GM12872 (cell line): ENCODE measurements at regions not wholly inside any gene's neighbourhood (a gene's known extent, or its start where the extent isn't known, plus 50 kb on each side); places are given as distances from the start of the nearest gene placed in this dataset.

Experiments
- TF ChIP-seq, protein P1 (sequence below): IDR thresholded peaks from 3 replicates; pipeline ENCODE4 v1.5.1; 2011; ENCODE audit warnings: low read depth, mild to moderate bottlenecking, low read length, moderate library complexity; ENCODE audit not compliant: insufficient read depth

DNA sequence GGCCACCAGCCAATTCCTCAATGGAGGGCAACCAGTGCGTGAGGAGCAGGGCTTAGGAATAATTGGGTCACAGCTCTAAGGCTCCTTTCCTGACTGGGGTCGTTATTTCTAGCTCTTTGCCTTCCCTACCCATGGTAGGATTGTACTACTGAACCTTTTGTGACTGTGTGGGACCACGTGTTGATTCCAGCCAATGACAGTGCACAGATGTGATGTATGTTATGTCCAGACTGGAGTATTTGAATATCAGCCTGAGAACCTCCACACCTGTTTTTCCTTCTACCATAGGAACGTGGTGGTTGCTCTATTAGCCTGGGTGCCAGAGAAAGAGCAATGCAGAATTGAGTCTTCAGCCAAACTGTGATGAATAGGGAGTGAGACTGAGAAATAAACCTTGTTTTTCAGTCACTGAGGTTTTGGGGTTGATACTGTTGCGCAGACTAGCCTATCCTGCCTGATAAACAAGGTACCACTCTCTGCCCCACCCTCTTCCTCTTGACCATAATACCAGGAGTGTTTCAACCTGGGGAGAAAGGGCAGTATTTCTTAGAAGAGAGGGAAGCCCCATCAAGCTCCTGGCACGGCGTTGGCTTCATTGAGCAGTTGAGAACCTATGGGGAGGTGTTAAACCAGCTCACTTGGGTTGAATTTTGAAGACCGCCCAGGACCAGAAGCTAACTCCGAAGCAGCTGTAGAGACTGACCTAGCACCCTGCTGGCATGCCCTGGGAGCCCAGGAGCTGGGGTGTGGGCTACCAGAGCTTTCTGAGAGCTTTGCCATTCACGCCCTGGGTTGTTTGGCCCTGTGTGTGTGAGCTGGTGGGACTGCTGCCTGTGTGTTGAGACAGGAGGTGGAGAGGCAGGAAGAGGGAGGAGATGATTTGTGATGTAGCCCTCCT is 105.5 kb upstream of the BACH2 start:
- TF ChIP-seq, protein P1, sequence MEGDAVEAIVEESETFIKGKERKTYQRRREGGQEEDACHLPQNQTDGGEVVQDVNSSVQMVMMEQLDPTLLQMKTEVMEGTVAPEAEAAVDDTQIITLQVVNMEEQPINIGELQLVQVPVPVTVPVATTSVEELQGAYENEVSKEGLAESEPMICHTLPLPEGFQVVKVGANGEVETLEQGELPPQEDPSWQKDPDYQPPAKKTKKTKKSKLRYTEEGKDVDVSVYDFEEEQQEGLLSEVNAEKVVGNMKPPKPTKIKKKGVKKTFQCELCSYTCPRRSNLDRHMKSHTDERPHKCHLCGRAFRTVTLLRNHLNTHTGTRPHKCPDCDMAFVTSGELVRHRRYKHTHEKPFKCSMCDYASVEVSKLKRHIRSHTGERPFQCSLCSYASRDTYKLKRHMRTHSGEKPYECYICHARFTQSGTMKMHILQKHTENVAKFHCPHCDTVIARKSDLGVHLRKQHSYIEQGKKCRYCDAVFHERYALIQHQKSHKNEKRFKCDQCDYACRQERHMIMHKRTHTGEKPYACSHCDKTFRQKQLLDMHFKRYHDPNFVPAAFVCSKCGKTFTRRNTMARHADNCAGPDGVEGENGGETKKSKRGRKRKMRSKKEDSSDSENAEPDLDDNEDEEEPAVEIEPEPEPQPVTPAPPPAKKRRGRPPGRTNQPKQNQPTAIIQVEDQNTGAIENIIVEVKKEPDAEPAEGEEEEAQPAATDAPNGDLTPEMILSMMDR: no peak

DNA sequence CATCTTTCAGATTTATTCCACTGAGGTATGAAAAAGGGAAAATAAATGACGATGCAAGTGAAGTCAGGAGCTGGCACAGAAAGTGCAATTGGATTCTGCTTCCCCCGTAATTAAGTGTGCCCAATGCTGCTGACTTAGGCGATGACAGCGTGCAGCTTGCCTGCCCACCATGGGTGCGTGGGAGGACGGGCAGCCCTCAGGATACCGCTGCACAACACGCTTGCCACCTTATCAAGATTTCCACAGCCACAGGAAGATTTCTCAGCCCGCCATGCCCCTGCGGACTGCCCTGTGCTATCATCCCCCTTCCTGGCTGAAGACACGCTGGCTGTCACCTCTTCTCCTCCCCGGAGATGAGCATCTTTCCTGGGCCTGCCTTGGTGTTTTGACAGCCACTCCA is 103.3 kb upstream of the BACH2 start:
- TF ChIP-seq, protein P1: no peak

DNA sequence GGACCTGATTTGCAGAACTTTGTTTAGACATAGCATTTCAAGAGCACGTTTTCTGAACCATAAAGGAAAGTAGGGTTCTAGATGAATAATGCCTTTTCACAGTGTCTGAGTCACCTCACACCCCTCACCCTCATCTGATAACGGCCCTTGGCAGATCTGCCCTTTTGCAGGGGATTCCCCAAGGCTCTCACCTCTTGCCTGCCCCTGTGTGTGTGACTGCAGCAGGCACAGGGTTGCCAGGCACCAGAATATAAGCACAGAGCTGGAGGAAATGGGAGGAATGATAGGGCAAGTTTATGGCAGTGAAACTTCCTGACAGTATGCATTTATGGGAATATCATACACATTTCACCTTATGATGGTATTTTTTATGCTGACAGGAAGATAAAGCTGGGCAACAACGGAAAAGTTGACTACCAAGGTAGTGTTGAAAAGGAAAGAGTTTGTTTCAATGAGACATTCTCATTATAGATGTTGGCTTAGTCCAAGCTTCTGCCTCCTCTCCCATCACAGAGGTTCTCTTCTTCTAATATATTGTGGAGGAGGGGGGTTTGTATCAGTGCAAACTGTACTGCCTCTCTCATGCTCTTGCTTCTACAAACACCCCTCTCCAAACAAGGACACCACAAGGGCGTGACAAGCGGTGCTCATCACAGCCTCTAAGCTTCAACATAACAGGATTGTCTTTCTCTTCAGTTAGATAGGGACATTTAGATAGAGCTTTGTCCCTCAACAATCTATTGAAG is 101.5 kb upstream of the BACH2 start:
- TF ChIP-seq, protein P1: no peak

DNA sequence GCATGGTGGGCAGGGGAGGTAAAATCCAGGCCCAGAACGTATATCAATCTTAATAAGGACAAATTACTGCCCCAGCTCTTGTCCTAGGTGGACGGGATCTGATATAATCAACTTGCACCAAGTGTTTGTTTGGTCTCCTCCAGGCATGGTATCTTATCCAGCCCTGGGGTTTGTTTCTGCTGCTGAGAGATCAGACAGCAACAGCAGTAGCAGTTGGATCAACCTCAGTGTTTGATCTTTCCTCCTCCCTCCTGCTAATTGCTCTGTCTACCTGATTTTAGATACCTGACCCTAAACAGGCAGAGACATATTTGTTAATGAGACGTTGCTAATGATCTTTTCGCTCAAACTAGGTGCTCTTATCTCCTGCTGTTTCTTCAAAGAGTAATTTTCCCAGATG is 100.4 kb upstream of the BACH2 start:
- TF ChIP-seq, protein P1: no peak

DNA sequence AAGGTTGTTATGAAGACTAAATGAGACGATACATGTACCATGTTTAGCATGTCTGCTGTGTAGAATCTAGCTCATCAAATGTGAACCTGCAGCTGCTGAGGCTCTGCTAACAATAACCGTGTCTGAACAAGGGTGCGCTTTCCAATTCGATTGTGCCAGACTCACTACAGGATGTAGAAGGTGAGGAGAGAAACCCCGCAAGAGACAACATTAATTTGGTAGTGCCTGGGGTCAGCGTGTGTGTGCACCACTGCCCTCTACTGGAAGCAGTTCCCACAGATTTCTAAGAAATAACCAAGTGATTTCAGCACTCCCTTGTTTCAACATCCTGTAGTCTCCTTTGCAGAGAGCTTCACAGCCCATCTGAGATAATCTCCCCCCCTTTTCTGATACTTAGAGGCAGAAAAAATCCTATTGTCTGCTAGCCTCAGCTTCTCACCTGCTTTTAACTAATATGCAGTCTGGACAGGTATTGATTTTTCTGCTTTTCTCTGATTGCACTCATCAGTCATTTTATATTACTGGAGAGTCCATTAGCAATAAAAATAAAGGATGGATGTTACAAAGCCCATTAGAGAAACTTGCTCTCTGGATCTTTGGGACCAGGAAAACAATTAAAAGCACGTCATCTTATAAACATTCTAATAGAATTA is 96.7 kb upstream of the BACH2 start:
- TF ChIP-seq, protein P1: peak; percentile 81

DNA sequence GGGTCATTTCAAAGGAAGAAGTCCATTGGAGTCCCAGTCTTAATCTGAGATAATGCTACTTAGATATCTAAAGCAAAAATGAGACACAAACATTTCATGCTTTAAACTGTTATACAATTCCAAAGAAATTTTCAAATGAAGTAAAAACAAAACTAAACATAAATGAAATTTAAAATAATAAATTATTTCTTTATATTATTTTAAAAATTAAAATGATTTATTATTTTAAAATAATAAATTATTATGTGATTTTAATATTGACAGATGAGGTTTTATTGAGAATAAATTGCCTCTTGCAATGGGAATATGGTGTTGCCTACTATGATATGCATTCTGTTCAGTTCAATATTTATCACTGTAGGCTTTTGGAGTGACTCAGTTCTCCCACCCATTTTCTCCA is 93.7 kb upstream of the BACH2 start:
- TF ChIP-seq, protein P1: no peak

DNA sequence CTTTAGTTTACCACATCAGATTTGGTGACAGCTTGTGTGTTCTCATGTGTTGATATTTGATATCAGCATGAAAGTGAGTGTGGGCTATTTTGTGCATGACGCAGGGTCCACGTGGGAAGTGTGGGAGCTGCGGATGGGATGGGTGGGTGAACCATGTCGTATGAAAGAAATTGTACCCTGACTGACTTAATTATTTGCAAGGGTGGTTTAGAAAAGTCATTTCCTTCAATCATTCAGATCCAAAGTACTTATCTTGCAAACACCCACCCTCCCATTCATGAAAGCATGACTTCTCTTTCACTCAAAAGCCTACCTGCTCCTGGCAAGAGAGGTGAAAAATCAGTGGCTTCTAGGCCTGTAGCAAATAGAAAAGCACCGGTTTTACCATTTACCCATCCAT is 91.8 kb upstream of the BACH2 start:
- TF ChIP-seq, protein P1: no peak
